SK-N-SH (cell line): ENCODE measurements at regions not wholly inside any gene's neighbourhood (a gene's known extent, or its start where the extent isn't known, plus 50 kb on each side); places are given as distances from the start of the nearest gene placed in this dataset.
A peak's percentile ranks its signal among the peaks of the same experiment; 100 is the strongest.

ENCODE experiments used
- CTCF ChIA-PET: fragments of 300-600, 350-600 bp; formaldehyde crosslinking; extraction: SDS; loops from one replicate; lab custom pipeline; 2021; lab: Yijun Ruan, JAX
- POLR2A ChIA-PET: fragments of 350-600 bp; sonication (Branson Sonifier 250); formaldehyde crosslinking; extraction: SDS; loops from one replicate; lab custom pipeline; 2020; ENCODE audit warnings: antibody characterized with exemption, inconsistent platforms; lab: Yijun Ruan, JAX
- DNase-seq: peaks from one replicate; pipeline ENCODE4 v3.0.0; 2012
- H2AFZ ChIP-seq: fragments of 200-600 bp; sonication (generic); 2 replicates; pipeline ENCODE4 v1.8.1; 2016; ENCODE audit warnings: antibody characterized with exemption, mild to moderate bottlenecking, low read depth
- H3F3A ChIP-seq: fragments of 200-600 bp; sonication (generic); replicated peaks from 2 replicates; pipeline ENCODE3; 2016; ENCODE audit warnings: antibody characterized with exemption, mild to moderate bottlenecking; ENCODE audit not compliant: insufficient read depth
- H3K27ac ChIP-seq, 2 experiments: fragments of 200-500 bp in 1 of 2; fragments of 200-600 bp in 1 of 2; sonication (Bioruptor generic) in 1 of 2; sonication (generic), shearing (Covaris generic) in 1 of 2; 2 replicates each; pipeline versions ENCODE4 v1.5.1 to v1.6.1; 2014 to 2016; ENCODE audit warnings: low read depth in 2 of 2, inconsistent platforms in 1 of 2, low read length in 1 of 2, mild to moderate bottlenecking in 1 of 2, mixed read lengths in 1 of 2
- H3K27me3 ChIP-seq: fragments of 200-600 bp; sonication (generic), shearing (Covaris generic); 2 replicates; pipeline ENCODE4 v1.6.1; 2016; ENCODE audit warnings: mixed run types; ENCODE audit not compliant: insufficient read depth
- H3K36me3 ChIP-seq, 2 experiments: fragments of 200-500 bp in 1 of 2; fragments of 200-600 bp in 1 of 2; sonication (Bioruptor generic) in 1 of 2; sonication (generic) in 1 of 2; replicated peaks in 1 of 2; 2 replicates each; pipeline versions ENCODE3 to v1.5.1; 2014 to 2016; ENCODE audit warnings: low read length in 1 of 2, mild to moderate bottlenecking in 1 of 2; ENCODE audit not compliant: insufficient read depth in 2 of 2, control insufficient read depth in 1 of 2
- H3K4me1 ChIP-seq, 2 experiments: fragments of 200-500 bp in 1 of 2; fragments of 200-600 bp in 1 of 2; sonication (Bioruptor generic) in 1 of 2; sonication (generic), shearing (Covaris generic) in 1 of 2; 2 replicates each; pipeline versions ENCODE4 v1.5.1 to v1.6.1; 2014 to 2016; ENCODE audit warnings: low read depth in 1 of 2, low read length in 1 of 2, mixed run types in 1 of 2; ENCODE audit not compliant: insufficient read depth in 2 of 2, control insufficient read depth in 1 of 2
- H3K4me2 ChIP-seq: fragments of 200-600 bp; sonication (generic), shearing (Covaris generic); 2 replicates; pipeline ENCODE4 v1.6.1; 2017; ENCODE audit warnings: mixed run types
- H3K4me3 ChIP-seq, 2 experiments: fragments of 200-500 bp in 1 of 2; fragments of 200-600 bp in 1 of 2; sonication (Bioruptor generic) in 1 of 2; sonication (generic), shearing (Covaris generic) in 1 of 2; 2 replicates each; pipeline versions ENCODE4 v1.5.1 to v1.8.1; 2014 to 2016; ENCODE audit warnings: low read depth in 2 of 2, inconsistent platforms in 1 of 2, low read length in 1 of 2, mild to moderate bottlenecking in 1 of 2, mixed read lengths in 1 of 2, moderate library complexity in 1 of 2
- H3K79me2 ChIP-seq: fragments of 200-600 bp; sonication (generic); 2 replicates; pipeline ENCODE4 v1.8.1; 2017; ENCODE audit warnings: mild to moderate bottlenecking; ENCODE audit not compliant: insufficient read depth
- H3K9ac ChIP-seq: fragments of 200-600 bp; sonication (generic); 2 replicates; pipeline ENCODE4 v1.6.1; 2017; ENCODE audit warnings: mixed run types
- H3K9me2 ChIP-seq: fragments of 200-600 bp; sonication (generic); 2 replicates; pipeline ENCODE4 v1.6.1; 2017; ENCODE audit warnings: mixed run types
- H3K9me3 ChIP-seq: fragments of 200-600 bp; sonication (generic); 2 replicates; pipeline ENCODE4 v1.6.1; 2017; ENCODE audit warnings: mixed run types, mild to moderate bottlenecking, moderate library complexity
- H4K20me1 ChIP-seq: fragments of 200-600 bp; sonication (generic); 2 replicates; pipeline ENCODE4 v1.6.1; 2017; ENCODE audit warnings: mild to moderate bottlenecking, mixed run types; ENCODE audit not compliant: insufficient read depth
- ELF1 ChIP-seq: IDR thresholded peaks from 2 replicates; pipeline ENCODE4 v1.4.0; 2012
- EP300 ChIP-seq, 2 experiments: IDR thresholded peaks; 2 replicates each; pipeline versions ENCODE4 v1.4.0 to v1.6.1; 2012; ENCODE audit warnings: borderline replicate concordance in 1 of 2, low read depth in 1 of 2, low read length in 1 of 2
- FOXJ3 ChIP-seq: sonication (generic); formaldehyde crosslinking; IDR thresholded peaks from 2 replicates; pipeline ENCODE4 v1.5.1; 2020; ENCODE audit warnings: mild to moderate bottlenecking, missing genetic modification reagents
- GABPA ChIP-seq: IDR thresholded peaks from 2 replicates; pipeline ENCODE4 v1.4.0; 2012; ENCODE audit warnings: low read depth, mild to moderate bottlenecking
- GATA2 ChIP-seq: sonication (generic); formaldehyde crosslinking; IDR thresholded peaks from 2 replicates; pipeline ENCODE4 v1.5.0; 2020; ENCODE audit warnings: mild to moderate bottlenecking, missing genetic modification reagents
- MXI1 ChIP-seq: IDR thresholded peaks from 2 replicates; pipeline ENCODE4 v1.6.1; 2012; ENCODE audit warnings: mild to moderate bottlenecking, low read depth, low read length, improper control_type of control experiment
- NFIC ChIP-seq: IDR thresholded peaks from 2 replicates; pipeline ENCODE4 v1.4.0; 2012; ENCODE audit warnings: borderline replicate concordance
- RCOR1 ChIP-seq: fragments of 150-350 bp; IDR thresholded peaks from 2 replicates; pipeline ENCODE4 v1.6.1; 2017; ENCODE audit warnings: antibody characterized with exemption, low read length
- RFX5 ChIP-seq: IDR thresholded peaks from 2 replicates; pipeline ENCODE4 v1.6.1; 2012; ENCODE audit warnings: mild to moderate bottlenecking, improper control_type of control experiment, low read length
- SIN3A ChIP-seq: IDR thresholded peaks from 2 replicates; pipeline ENCODE4 v1.6.1; 2012; ENCODE audit warnings: low read depth, mild to moderate bottlenecking, low read length, moderate library complexity, borderline replicate concordance
- YY1 ChIP-seq: IDR thresholded peaks from 2 replicates; pipeline ENCODE4 v1.4.0; 2012; ENCODE audit warnings: low read depth, mild to moderate bottlenecking
- whole genome bisulfite sequencing: methylation state at CpG from one replicate; pipeline ENCODE4 v1.1.6; 2017; ENCODE audit warnings: low lambda C conversion rate; 5-methylcytosine and 5-hydroxymethylcytosine counted together
- TF ChIP-seq, protein P1 (sequence below): IDR thresholded peaks from 2 replicates; pipeline ENCODE4; 2012
- TF ChIP-seq, protein P2 (sequence below): fragments of 150-350 bp; IDR thresholded peaks from 2 replicates; pipeline ENCODE4 v1.6.1; 2017; ENCODE audit warnings: antibody characterized with exemption, low read length, low read depth, borderline replicate concordance

DNA sequence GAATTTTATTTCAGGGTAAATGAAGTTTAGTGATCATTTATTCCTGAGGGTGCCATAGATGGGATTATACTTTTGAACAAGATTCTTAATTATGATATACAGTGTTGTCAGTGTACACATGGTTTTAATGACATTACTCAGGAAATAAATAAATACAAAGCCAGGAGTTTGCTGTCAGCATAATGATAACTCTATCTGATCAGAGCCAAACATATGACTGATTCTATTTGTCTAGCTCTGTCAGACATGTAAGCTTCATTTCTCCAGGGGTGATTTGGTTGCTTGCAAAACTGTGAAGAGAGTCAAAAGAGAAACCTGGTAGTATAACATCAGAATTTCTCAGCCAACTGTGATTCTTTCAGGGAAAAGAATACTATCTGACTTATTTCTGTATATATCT lies 1425.8 kb upstream of the C9orf72 start:
- peaks cover 7% of the 10 kb centered on the region for H3F3A ChIP-seq
- H3K27me3 ChIP-seq: no peaks in the 10 kb centered on the region
- peak; percentile 3 for DNase-seq
- TF ChIP-seq RCOR1: peak; percentile 38; the same call in 1 of the 2 replicates
- no peak for TF ChIP-seq ELF1
- peak; percentile 20; the same call in 1 of the 2 replicates for TF ChIP-seq MXI1
- peak; percentile 56 for TF ChIP-seq GATA2
- peak in 1 of 2 experiments; percentile 71; a peak in 1 of 4 replicates for TF ChIP-seq EP300 (IDR thresholded peaks at IDR 0.05; ENCODE audit: borderline replicate concordance in 1 of 2, low read depth in 1 of 2, low read length in 1 of 2)
- TF ChIP-seq, protein P1, sequence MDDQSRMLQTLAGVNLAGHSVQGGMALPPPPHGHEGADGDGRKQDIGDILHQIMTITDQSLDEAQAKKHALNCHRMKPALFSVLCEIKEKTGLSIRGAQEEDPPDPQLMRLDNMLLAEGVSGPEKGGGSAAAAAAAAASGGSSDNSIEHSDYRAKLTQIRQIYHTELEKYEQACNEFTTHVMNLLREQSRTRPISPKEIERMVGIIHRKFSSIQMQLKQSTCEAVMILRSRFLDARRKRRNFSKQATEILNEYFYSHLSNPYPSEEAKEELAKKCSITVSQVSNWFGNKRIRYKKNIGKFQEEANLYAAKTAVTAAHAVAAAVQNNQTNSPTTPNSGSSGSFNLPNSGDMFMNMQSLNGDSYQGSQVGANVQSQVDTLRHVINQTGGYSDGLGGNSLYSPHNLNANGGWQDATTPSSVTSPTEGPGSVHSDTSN: 0 out of 2 replicates have a peak, but pooled peaks have one; percentile 11
- POLR2A ChIA-PET: no interaction called here
- no peak overlapping the region for H3K9ac ChIP-seq
- no peak overlapping the region for H3K4me2 ChIP-seq
- CTCF ChIA-PET: interaction anchor here (1.8 kb wide), 1 partner anchor 225 kb away, joined by 6 read pairs; no protein-coding TSS in a partner anchor
- H3K4me1 ChIP-seq: peaks cover 7 to 24% of the 10 kb centered on the region in 2 experiments; a peak in 3 of 4 replicates
- no peaks in the 10 kb centered on the region for H3K9me3 ChIP-seq
- H3K79me2 ChIP-seq: peaks cover 19% of the 10 kb centered on the region; the same call in 1 of the 2 replicates
- no peak overlapping the region for H3K4me3 ChIP-seq
- no peak overlapping the region for H3K27ac ChIP-seq
- H2AFZ ChIP-seq: no peak overlapping the region
- H4K20me1 ChIP-seq: no peaks in the 10 kb centered on the region; the same call in 1 of the 2 replicates
- H3K9me2 ChIP-seq: no peaks in the 10 kb centered on the region
- H3K36me3 ChIP-seq: no peaks in the 10 kb centered on the region

DNA sequence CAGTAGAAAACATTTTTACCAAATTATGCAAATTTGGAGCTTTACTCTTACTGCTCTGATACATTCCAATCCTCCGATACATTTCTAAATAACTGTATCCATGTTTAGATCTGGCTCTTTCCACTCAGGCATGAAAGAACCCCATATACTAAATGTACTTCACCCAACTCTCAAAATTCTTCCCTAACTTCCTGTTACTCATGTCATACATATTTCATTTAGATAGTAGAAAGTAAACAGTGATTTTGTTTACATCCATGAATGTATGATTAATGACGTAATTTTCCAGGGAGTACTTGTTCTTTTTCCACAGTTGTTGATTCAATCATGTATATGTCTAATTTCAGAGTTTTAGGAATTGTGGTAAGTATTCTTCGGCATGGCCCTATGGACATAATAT lies 1426.5 kb upstream of the C9orf72 start:
- ChIA-PET CTCF (no interaction called here), POLR2A (no interaction called here)
- Histone ChIP-seq H3K4me3 (no peak overlapping the region), H3K36me3 (peaks cover 0 to 2% of the 10 kb centered on the region in 2 experiments), H3K9me2 (no peaks in the 10 kb centered on the region), H3K27ac (peak overlapping the region in 1 of 2 experiments; percentile 28; a peak in 1 of 4 replicates), H3K27me3 (no peaks in the 10 kb centered on the region), H3F3A (peaks cover 7% of the 10 kb centered on the region), H3K4me2 (no peak overlapping the region), H3K4me1 (peaks cover 7 to 24% of the 10 kb centered on the region in 2 experiments; a peak in 3 of 4 replicates), H3K9me3 (no peaks in the 10 kb centered on the region), H3K9ac (no peak overlapping the region), H3K79me2 (peaks cover 25% of the 10 kb centered on the region; the same call in 1 of the 2 replicates), H2AFZ (no peak overlapping the region), H4K20me1 (no peaks in the 10 kb centered on the region; the same call in 1 of the 2 replicates)
- whole genome bisulfite sequencing: 70% methylated on average over 3 of the region's 3 CpGs
- no peak for TF ChIP-seq GABPA
- no peak for TF ChIP-seq YY1
- TF ChIP-seq NFIC: no peak
- TF ChIP-seq FOXJ3: no peak
- no peak for TF ChIP-seq RFX5
- TF ChIP-seq, protein P1: no peak
- TF ChIP-seq SIN3A: no peak
- TF ChIP-seq, protein P2, sequence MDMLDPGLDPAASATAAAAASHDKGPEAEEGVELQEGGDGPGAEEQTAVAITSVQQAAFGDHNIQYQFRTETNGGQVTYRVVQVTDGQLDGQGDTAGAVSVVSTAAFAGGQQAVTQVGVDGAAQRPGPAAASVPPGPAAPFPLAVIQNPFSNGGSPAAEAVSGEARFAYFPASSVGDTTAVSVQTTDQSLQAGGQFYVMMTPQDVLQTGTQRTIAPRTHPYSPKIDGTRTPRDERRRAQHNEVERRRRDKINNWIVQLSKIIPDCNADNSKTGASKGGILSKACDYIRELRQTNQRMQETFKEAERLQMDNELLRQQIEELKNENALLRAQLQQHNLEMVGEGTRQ: no peak
- DNase-seq: no peak
